Skin epidermis (tissue), 12 donors: ENCODE measurements at regions not wholly inside any gene's neighbourhood (a gene's known extent, or its start where the extent isn't known, plus 50 kb on each side); places are given as distances from the start of the nearest gene placed in this dataset.

Source experiments
- H3K27ac ChIP-seq, 21 experiments: fragments of 200-600 bp; sonication (generic) in 11 of 21; one replicate each; pipeline ENCODE4 v1.5.0; 2020; ENCODE audit warnings: mild to moderate bottlenecking in 3 of 21, inconsistent platforms in 2 of 21, moderate library complexity in 2 of 21
- H3K4me3 ChIP-seq, 7 experiments: fragments of 200-600 bp; sonication (generic) in 2 of 7; one replicate each; pipeline ENCODE4 v1.5.0; 2020; ENCODE audit warnings: inconsistent platforms in 2 of 7, mild to moderate bottlenecking in 2 of 7, moderate library complexity in 1 of 7

DNA sequence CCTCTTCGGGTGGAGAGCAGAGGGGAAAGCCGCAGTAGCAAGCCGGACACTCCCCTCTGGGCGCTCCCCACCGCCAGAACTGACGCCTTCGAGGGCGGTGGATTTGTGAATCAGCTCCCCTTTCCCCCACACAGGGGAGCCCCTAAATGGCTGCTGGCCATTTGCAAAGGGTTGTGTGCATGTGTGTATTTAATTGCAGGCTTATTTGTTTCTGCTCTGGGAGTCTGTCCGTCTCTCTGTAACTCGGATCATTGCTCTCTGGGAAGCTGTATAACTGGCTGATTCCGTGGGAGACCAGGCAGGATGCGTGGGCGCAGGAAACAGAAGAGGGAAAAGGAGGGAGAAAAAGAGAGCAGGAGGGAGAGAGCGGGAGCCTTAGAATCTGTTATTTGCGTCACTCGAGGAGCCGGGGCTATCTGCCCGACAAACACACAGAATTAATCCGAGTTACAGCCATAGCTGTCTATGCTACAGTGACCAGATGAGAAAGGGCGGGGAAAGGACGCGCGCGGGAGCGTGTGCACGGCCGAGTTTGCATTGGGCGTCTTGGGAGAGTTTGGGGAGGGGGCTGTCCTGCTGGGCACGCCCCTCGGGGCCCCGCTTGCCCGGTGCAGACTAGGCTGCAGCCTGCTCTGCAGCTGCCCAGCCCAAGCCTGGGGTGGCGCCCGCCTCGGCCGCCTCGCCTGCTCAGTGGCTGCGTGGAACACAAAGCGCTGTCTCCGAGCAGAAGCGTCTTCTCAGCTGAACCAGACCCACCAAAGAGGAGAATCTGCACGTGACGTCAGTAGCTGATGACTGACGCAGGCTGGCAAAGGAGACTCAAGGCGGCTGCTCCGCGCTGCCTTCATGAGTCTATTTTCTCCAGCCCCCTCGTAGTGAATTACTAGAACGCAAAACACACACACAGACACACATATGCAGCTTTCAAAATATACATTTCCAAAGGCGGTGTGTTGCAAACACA is 105.3 kb upstream of the HSD17B12 start:
- H3K27ac ChIP-seq = no peak overlapping the region
- H3K4me3 ChIP-seq = no peak overlapping the region

DNA sequence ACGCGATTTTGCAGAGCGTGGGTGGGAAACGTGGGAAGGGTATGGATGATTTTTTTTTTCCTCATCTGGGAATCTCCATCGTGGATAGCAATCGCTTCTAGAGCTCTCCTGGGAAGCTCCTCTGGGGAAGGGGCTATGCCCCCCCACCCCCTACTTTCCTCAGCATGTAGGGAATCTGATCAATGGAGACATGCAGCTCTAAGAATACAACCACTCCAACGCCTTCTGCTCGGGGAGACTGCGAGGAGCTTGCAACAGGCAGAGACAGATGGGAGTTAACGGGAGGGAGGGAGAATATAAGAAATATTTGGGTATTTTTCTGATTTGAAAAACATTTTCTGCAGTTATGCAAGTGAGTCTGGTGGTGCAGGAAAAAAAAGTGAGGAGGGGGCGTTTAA is 104.6 kb upstream of the HSD17B12 start:
- Histone ChIP-seq H3K4me3 (no peak overlapping the region), H3K27ac (no peak overlapping the region)

DNA sequence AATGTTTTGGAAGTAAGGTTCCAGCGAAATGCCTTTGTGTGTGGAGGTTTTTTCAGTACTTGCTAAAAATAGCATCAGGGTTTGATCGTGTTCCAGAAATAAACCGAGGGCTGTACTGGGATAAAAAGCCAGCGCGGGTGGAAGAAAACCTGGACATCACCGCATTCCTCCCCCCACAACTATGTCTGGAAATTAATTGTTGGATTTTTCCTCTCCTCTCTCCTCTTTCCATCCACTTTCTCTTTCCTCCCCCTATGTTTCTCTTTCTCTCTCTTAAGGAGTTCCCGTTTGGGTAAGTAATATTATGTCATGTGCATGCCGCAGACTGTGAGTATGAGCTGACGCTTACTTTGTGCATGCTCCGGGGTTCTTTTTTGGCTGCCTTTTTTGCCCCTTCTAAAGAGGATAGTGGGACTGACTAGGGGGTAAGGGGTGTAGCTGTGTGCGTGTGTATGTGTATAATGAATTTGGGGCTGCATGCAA is 104.2 kb upstream of the HSD17B12 start:
- Histone ChIP-seq H3K27ac (no peak overlapping the region), H3K4me3 (no peak overlapping the region)

DNA sequence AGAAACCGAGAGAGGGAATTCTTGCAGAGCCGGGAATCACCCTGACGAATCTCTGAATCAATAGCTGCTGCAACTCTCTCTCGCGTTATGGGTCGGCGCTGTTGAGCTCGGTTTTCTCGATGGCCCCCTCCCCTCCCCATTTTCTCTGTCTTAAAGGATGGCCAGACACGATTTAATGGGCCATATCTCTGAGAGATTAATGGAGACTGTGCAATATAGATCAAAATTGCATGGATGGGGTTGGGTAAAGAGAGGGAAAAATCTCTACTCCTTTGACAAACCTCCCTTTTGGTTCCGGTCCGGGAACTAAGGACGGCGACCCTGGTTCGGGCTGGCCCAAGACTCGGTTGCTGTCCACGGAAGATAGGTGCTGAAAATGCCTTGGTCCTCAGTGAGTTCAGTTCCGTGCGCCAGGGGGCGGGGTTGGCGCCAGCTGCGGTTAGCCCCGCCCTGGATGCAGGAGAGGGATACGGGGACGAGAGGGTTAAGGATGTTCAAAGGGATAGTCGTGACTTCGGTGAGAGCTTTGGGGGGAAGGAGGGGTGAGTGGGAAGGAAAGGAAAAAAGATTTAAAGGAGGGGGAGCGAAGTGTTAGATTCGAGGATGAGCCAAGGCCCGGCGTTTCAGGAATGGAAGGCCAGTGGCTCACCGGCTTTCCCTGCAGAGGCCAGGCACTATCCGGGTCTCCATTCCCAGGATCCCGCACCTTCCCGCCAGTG is 103.6 kb upstream of the HSD17B12 start:
- no peak overlapping the region for H3K4me3 ChIP-seq
- no peak overlapping the region for H3K27ac ChIP-seq

DNA sequence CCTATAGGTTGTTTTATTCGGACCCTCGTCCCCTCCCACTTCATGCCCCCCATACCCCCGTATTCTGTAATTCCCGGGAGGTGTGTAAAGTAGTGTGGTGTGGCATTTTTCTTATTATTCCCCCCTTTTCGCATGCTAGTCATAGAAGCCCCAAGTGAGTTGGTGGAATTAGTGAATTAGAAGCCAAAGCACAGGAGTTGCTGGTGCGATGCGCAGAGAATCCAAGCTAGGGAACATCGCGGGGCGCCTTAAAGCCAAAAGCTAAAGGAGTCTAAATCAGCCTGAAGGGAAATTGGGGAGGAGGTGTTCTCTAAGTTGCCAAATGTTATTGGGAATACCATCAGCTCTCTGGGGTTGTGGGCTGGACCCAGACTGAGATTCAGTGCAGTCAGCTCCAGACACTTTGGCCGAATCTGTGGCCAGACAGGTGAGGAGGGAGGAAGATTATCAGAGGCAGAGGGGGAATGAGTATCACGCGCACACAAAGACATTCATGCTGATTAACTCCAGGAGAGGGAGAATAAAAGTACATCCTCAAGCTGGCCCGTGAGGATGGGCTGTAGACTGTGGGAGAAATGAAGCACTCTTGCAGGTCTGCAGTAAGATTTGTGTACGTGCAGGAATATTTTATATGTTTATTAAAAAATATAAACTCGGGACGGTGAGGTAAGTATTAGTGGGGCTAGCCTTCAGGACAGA is 102.8 kb upstream of the HSD17B12 start:
- H3K4me3 ChIP-seq = no peak overlapping the region
- H3K27ac ChIP-seq = no peak overlapping the region

DNA sequence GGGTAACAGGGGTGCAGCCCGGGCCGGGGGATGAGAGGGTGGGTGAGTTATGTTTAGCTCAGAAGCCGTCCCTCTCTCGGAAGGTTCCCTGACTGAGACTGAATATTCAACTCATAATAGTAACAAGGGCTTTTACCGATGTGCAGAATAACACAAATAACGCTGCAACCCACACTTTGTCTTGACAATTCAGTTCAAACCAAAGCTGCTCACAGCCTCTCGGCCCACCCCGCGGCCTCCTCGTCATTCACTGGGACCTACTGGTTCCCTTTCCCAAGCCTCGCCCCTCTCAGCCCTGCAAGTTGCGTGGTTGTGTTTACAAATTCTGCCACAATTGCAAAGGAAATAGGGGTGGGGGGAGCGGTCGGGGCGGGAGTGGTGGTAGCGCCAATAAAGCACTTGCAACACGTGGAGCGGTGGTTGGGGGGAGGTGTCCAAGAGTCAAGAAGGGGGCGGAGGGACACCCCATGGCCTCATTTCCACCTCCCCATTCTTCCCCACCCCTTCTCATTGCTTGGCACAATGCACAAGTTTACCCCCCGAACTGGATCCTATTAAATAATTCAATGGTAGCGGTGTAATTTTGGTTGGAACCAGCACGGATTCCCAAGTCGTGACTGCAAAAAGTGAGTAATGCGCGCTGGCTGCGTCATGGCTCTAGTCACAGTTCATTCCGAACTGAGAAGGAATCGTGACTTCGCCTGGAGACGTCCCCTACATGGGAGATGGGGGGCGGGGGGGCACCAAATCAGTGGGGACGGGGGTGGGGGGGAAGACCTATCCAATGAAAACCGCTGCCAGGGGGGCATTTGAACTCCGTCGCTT is 102.0 kb upstream of the HSD17B12 start:
- H3K4me3 ChIP-seq = peak overlapping the region; percentile 18 to 45 (median 32)
- no peak overlapping the region for H3K27ac ChIP-seq

DNA sequence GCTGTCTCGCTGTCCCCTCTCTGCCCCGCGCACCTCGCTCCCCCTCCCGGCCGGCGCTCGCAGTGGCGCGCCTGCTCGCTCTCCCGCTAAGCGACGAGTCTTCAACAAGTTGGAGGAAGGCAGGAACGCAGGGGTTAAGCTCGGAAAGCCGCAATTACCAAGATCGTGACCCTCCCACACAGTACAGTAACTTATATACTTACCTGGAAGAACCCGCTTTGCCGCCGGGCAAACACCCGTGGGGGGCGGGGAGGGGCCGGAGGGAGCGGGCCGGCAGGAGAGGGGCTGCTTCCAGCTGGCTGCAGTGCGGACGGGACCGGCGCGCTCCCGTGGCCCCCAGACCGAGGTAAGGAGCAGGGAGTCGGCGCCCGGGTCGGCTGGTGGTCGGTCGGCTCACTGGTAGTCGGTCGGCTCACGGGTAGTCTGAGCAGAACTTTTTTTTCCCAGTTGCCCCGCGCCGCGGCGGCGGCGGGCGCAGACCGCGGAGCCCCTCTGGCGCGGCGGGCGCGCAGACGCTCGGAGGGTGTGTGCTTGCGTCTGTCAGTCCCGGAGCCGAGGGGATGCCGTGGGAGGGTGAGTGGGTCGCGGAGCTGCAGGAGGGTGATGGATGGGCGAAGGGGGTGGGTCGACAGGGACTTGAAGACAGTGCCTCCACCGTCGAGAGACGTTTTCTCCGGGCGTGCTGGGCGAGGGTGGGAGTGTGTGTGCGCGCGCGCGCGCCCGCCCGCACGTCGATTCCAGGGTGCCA is 101.2 kb upstream of the HSD17B12 start:
- Histone ChIP-seq H3K4me3 (peak overlapping the region; percentile 18 to 45 (median 32)), H3K27ac (no peak overlapping the region)

DNA sequence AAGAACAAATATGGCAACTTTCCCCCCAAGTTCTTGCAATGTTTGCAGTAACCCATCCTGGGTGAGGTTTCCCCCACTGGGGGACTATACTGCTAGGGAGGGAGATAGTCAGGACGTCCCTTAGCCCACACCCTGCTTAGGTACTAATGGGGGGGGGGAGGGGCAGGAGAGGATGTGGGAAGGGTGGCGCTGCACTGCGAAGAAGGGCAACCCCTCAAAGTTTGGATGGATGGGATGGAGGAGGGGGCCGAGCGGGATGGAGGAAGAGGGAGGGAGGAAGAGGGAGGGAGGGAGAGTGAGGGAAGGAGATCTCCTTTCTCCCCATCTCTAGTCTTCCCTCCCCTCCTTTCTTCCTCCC is 100.6 kb upstream of the HSD17B12 start:
- H3K4me3 ChIP-seq = peak overlapping the region; percentile 18 to 45 (median 32)
- no peak overlapping the region for H3K27ac ChIP-seq

DNA sequence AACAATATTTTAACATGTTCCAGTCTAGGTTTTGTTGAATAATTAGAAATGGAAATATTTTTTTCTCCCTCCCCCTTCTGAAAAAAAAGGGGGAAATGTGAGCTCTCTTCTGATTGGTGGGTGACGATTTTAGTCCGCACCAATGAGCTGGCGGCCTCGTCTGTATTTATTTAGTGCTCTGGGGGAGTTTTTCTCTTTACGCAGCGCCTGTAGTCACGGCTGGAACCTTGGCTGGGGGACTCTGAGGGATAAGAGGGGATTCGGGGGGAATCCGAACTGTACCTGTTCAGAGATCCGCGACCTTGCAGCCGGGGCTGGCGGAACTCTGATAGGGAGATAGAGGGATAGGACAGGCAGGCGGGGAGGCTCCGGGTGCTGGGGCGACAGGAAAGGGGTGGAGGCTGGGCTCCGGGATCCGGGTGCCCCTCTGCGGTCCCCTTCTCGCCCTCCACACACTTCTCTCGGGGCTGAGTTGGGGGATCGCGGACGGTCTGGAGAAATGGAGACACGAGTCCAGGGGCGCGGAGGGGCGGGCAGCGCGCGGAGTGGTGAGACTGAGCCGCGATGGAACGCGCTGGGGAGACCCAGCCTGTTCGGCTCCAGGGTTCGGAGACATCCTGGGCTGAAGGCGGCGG is 99.7 kb upstream of the HSD17B12 start:
- Histone ChIP-seq H3K27ac (no peak overlapping the region), H3K4me3 (no peak overlapping the region)

DNA sequence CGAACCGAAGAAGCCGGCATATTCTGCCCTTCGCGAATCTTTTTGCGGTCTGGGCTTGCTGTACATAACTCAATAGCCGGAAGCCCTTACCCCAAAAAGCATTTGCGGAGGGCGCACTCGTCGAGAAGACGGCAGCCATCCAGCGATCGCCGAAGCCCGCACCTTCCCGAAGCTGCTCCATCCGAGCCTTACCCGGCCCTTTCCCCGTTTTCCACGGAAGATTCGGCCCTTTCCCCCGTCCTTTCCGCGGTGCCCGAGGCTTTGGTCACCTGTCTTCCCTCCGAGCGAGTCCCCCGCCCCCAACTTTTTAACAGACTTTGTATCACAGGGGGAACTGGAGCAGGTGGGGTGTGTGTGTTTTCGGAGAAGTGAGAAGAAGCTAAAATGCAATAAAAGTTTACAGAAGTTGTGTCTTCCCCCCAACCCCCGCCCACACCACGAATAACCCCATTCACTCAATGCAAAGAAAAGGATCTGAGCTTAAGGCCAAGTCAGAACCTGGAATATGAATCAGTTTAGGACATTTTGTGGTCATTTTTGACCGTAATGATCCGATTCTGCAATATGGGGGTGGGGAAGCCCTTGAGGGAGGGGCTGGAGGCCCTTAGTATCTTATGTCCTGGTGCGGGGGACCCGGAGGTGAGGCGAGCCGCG is 99.0 kb upstream of the HSD17B12 start:
- Histone ChIP-seq H3K27ac (no peak overlapping the region), H3K4me3 (no peak overlapping the region)

DNA sequence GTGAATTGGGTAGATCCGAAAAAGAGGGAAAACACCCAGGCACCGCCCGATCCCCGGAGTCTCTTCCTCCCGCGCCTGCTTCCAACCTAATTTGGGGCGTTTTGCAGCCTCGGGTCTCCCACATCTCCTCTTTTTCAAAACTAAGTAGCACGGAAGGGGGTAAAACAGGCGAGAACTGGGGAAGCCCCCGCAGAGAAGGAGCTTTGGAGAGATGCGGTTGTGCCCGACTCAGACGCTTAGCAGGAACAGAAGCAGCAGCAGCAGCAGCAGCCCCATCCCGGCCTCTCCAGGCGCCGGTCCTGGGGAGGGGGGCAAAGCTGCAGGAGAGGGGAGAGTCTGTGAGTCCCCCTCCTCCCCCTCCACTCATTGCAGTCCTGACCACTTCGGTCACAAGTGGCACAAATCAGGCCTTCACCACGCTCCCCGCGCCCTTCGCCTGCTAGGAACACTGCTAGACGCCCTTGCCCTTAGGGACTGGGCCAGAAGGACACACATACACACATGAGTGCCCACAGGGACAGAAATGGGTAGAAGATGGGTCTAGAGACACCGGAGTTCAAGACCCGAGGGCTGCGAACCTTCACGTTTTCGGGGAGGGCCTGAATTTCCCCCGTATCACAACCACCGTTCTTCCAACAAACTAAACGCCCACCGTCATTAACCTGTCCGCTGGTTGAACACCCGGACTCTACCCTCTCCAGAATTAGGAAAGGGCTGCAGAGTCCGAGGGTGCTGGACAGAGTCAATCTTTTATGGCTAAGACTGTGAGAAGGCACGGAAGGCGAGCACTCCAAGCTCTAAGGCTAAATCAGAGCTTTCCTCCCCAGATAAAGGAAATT is 98.3 kb upstream of the HSD17B12 start:
- H3K4me3 ChIP-seq = no peak overlapping the region
- no peak overlapping the region for H3K27ac ChIP-seq

DNA sequence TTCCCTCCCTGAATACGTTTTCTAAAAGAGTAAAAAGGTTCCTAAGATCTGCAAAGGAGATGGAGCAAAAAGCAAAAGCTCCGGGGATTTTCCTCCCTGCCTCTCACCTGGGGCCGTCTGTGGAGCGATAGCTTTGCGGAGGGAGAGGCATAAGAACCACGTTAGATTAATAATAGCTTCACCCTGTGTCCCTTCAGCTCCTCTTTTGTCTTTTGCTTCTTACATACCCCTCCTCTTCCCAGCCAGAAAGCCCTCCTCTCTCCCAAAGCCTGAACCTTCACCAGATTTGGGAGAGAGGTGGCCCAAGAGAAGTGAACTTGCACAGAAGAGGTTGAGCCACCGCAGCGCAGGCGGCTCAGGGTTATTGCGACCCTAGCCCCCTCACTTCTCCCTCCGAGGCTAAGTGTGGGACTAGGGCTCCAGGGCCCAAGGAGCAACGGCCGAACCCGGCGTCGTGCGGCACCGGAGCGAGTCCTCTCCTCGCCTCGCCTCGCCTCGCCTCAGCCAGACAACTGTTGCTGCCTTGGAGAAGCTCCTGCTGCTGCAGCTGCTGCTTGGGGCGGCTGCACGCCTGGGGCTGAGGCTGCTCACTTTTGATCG is 97.6 kb upstream of the HSD17B12 start:
- no peak overlapping the region for H3K4me3 ChIP-seq

DNA sequence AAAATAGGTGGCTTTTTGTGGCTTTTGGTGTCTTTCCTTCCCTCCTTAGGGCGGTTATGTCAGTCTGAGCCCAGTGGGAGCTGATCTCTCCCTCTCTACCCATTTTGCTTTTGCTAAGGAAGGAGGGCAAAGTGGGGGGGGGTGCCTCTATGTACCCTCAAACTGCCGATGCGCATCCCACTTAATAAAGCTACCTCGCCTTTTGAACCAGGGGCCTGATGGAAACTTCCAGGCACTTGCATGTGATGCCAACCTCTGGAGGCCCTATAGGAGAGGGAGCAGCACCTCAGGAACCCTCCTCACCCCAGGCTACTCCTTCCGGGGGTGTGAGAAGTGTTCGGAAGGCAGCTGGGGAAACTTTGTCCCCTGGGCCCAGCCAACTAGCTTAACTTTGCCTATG is 97.0 kb upstream of the HSD17B12 start:
- H3K27ac ChIP-seq = no peak overlapping the region
- H3K4me3 ChIP-seq = no peak overlapping the region

More for the DNA sequence above, 97.6 kb upstream of the HSD17B12 start:
- no peak overlapping the region for H3K27ac ChIP-seq

DNA sequence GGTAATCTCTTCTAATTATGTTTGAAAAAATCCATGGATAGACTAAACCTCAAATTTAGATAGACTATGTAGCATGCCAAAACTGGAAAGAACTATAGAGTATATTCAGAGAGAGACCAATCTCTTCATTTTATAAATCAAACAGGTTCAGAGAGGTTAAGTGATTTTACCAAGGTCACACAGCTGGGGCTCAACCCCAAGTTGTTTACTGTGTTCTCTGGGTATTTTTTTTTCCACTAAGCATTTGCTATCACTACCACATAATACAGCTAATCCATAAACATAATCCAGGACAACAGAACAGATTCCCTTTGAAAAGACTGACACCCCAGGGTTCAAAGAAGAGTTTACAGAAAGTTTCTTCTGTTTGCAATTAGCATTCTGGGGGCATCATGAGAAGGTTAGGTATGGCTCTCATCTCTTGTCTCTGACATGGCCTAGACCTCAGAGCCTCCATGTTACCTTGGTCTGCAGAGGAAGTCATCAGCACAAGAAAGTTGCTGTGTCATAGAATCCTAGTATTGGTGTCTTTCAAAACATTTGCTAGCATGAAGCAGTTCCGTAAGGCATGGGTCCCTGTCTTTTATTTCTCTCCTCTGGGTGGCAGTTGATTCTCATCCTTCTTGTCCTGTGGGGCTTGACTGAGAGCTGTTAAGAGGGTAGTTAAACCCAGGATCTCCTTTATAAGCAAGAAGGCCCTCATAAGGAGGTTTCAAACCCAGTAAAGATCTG is 94.5 kb upstream of the HSD17B12 start:
- Histone ChIP-seq H3K27ac (no peak overlapping the region), H3K4me3 (no peak overlapping the region)

DNA sequence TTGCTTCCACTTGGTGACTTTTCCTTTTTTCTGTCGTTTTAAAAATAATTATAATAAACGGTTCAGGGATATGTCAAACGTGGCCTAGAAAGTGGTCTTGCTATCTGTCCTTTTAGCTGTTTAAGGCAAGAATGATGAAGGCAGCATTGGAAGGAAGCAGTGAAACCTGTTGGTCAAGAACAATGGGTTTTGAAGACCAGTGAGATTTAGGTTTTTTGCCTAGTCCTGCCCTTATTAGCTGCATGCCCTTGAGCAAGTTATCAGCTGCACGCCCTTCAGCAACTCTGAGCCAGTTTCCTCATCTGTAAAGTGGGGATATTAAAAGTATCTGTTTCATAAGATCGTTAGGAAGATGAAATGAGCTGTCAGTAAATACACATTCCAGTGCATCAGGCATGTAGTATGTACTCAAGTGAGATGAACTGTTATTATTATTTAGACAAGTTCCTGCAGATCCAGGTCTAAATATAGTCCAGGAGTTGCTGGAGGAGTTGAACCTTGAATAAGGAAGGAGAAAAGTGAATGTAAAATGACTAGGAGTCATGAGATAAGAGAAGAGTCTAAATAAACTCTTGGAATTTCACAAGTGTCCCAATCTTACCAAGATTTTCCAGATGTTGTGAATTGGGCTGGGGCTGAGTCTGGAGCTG is 90.8 kb upstream of the HSD17B12 start:
- H3K27ac ChIP-seq = no peak overlapping the region
- no peak overlapping the region for H3K4me3 ChIP-seq
